Esophagus mucosa (tissue), 1 donor: ENCODE measurements at regions not wholly inside any gene's neighbourhood (a gene's known extent, or its start where the extent isn't known, plus 50 kb on each side); places are given as distances from the start of the nearest gene placed in this dataset.
"Not testable (repeated sequence)": the region's sequence is repeated elsewhere in the genome, so short reads cannot be mapped to it uniquely, and the experiment has no call there.

Experiments
- ATAC-seq: fragments of 200-7000 bp; cut with Tn5 transposase; one replicate; pipeline ENCODE4 v1.9.1; 2020
- donor health status: DM: yes; HTN: yes; CAD: no.

GRCh38 chr6:12348530-12349511 is 58.7 kb downstream of the EDN1 start:
- ATAC-seq, result peak; percentile 56

GRCh38 chr6:12350644-12351170 is 60.5 kb downstream of the EDN1 start:
- ATAC-seq, result no peak

GRCh38 chr6:12351672-12352071 is 61.5 kb downstream of the EDN1 start:
- ATAC-seq, result no peak

- no peak for ATAC-seq
Measured at GRCh38 chr6:12353731-12354130, 63.6 kb downstream of the EDN1 start.

GRCh38 chr6:12354499-12354898 is 64.3 kb downstream of the EDN1 start:
- peak; percentile 88 for ATAC-seq

- ATAC-seq, result peak; percentile 68
Measured at GRCh38 chr6:12355354-12355753, 65.2 kb downstream of the EDN1 start.

- ATAC-seq, result no peak
Measured at GRCh38 chr6:12356431-12356830, 66.3 kb downstream of the EDN1 start.

- ATAC-seq, result no peak
Measured at GRCh38 chr6:12356983-12357972, 67.1 kb downstream of the EDN1 start.

GRCh38 chr6:12359036-12359435 is 68.9 kb downstream of the EDN1 start:
- no peak for ATAC-seq

GRCh38 chr6:12361042-12361765 is 71.0 kb downstream of the EDN1 start:
- no peak for ATAC-seq

GRCh38 chr6:12363277-12363650 is 73.1 kb downstream of the EDN1 start:
- ATAC-seq, result not testable (repeated sequence)

- peak; percentile 25 for ATAC-seq
Measured at GRCh38 chr6:12363651-12364381, 73.7 kb downstream of the EDN1 start.

- ATAC-seq, result no peak
Measured at GRCh38 chr6:12364621-12365020, 74.5 kb downstream of the EDN1 start.

GRCh38 chr6:12366731-12367130 is 76.6 kb downstream of the EDN1 start:
- no peak for ATAC-seq

GRCh38 chr6:12367412-12367811 is 77.3 kb downstream of the EDN1 start:
- no peak for ATAC-seq

- no peak for ATAC-seq
Measured at GRCh38 chr6:12369355-12369754, 79.2 kb downstream of the EDN1 start.

- no peak for ATAC-seq
Measured at GRCh38 chr6:12369781-12370262, 79.7 kb downstream of the EDN1 start.

GRCh38 chr6:12371151-12371550 is 81.0 kb downstream of the EDN1 start:
- ATAC-seq, result peak; percentile 22

- ATAC-seq, result peak; percentile 15
Measured at GRCh38 chr6:12371641-12372146, 81.5 kb downstream of the EDN1 start.

- no peak for ATAC-seq
Measured at GRCh38 chr6:12379181-12379580, 89.0 kb downstream of the EDN1 start.

- ATAC-seq, result no peak
Measured at GRCh38 chr6:12381587-12381986, 91.4 kb downstream of the EDN1 start.
